Right hindlimb (tissue), 1 donor: ENCODE measurements at regions not wholly inside any gene's neighbourhood (a gene's known extent, or its start where the extent isn't known, plus 50 kb on each side); places are given as distances from the start of the nearest gene placed in this dataset.

Experiments used
- DNase-seq: peaks from one replicate; pipeline ENCODE4 v3.0.0-alpha.2; 2018

DNA sequence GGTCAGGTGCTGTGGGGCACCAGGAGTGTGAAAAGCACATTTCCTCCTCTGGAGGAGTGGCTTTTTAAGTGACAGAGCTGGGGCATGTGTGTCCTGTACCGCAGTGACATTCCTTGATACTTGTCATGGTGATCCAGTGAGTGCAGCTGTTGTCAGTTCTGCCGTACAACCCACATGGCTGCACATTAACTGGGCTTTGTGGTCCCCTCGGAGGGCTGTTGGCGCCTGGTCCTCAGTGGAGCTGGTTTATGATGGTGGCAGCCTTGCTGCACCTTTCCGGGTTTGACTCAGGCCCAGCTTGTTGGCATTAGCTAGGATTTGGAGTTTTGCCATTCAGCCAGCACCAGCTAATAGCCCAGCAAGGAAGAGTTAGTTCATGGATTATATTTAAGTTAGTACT lies 77.0 kb downstream of the SLC25A47 start:
- DNase-seq = no peak

DNA sequence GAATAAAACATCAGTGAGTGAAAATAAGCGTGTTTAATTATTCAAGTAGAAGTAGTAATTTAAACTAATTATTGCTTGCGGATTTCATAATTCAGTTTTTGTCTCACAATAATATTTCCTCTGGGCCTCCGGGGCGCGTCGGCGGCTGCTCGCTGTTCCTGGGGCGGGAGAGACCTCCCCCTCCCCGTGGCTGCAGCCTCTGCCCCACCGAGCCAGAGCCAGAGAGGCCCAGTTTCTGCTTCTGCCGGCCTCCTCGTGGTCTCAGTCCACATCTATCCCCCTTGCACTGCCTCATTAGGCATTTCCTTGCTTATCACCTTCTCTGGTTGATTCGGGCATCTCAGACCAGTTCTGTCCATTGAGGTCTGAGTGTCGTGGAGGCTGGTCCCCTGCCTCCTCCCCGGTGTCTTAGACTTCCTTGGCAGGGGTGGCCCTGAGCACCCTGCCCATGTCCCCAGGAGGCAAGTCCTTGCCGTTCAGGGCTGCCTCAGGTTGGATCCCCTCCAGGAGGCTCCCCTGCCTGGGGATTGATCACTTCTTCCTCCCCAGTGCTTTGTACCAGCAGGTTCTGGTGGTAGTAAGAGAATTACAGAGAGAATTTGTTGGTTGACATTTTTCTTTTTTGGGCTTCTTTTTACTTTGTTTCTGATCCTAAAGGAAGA lies 78.0 kb downstream of the SLC25A47 start:
- DNase-seq = no peak

DNA sequence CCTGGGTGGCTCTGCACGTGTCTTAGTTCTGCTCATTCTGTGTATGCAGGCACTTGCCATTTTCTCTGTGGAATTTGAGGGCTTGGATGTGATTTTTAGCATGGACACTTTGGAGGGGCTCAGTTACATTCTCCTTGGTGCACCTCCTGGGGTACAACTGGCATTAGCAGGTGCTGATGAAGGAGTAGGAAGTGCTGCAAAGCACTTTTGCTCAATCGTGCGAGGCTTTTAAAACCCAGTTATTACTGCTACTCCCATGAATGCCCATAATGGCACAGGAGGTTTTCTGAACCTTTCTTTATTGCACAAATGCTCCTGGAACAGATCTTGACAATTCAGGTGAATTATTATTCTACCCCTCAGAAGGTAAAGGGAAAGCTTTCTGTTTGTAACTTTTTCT lies 78.7 kb downstream of the SLC25A47 start:
- no peak for DNase-seq

DNA sequence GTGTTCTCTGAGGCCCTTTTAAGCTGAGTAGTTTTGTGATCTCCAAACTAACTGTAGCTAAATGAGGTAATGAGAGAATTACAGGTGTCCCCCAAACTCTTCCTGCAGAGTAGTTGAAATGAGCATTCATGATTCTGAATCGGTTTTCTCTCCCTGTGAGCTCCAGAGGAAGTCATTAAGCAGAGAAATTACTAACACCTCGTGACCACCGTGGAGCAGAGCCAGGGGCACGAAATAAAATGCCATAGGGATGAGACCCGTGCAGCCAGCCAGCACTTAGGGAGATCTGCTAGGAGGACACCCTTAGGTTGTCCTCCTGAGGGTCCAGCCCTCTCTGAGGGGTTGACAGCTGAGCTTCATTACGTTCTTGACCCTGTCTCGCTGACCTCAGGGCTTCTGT lies 79.5 kb downstream of the SLC25A47 start:
- DNase-seq = no peak

DNA sequence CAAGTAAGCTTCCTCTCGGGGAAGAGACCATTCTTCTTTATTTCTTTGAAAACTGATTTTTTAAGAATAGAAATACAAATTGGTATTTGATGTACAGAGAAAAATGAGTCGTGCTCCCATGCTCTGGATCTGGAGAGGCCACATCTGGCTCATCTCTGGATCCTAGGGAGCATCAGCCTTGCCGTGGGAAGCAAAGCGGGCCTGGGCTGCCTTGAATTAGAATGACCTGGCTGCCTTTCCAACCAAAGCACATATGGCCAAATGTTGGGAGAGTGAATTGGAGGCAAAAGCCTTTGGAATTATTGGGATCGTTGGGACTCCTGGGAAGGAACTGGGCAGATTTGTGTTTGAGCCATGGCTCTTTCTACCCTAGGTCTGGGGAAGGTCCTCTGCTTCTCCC lies 80.0 kb downstream of the SLC25A47 start:
- DNase-seq = no peak

DNA sequence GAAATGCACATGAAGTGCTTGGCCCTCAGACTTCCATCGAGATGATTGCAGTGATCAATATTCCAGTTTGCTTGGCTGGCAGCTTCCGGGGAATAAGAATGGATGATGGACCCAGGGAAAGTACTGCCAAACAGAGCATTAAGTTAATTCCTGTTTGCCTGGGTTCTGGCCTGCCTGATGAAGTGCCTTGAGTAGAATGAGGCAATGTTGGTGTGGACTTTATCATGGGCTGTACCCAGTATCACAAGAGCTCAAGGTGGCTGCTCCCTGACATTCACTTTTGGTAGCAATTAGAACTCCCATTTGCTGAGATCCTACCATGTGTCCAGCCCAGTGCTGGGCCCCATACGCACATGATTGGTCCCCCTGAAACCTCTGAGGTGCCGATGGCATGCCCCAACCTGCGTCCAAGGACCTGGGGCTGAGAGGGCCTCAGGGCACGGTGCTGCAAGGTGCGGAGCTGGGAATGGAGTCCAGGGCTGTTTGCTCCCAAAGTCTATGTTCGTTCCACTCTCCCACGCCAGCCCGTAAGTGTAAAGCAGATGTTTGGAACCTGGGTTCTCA lies 80.7 kb downstream of the SLC25A47 start:
- no peak for DNase-seq

DNA sequence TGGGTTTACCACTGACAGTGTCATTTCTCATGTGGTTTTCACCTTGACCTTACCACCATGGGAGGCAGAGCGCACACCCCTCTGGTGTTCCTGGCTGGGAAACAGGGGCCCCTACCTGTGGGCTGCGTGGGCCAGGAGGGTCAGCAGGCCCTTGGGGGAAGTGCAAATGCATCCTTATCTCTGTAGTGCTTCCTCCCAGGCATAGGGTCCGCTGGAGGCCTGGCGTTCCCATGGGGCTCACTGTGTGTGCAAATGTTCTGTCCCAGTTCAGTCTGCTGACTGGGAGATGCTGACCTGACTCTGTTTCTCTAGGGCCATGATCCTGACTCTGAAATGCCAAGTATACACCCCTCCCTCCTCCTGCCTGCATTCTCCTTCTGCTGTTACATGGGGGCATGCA lies 81.3 kb downstream of the SLC25A47 start:
- DNase-seq = no peak

DNA sequence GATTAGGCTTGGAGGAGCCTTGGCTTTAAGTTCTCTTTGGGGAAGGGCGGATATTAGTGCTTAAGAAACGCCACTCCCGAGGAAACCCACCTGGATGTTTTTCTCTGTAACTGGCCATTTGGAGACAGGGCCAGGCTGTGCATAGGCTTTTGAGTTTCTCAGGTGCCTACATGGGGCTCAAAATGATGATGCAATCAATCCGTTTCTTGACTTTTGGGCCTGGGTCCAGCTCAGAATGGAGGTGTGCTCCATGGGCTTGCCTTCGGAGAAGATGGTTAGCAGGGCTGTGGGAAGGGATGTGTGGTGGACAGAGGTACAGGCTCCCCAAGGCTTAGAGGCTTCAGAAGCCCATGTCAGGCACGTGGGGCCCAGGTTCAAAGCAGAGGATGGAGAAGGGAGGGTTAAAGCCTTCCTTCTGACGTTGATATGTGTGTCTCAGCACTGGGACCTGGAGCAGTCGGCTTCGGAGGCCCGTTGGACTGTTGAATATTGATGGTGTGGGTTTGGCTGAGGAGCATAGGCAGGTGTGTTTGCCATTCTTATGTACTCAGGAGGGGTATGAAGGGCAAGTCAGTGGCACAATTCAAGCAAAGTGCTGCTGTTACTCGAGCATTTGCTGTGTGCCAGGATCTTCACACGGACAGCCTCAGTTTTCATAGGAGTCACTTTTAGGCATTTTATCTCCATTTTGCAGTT lies 82.8 kb downstream of the SLC25A47 start:
- no peak for DNase-seq

DNA sequence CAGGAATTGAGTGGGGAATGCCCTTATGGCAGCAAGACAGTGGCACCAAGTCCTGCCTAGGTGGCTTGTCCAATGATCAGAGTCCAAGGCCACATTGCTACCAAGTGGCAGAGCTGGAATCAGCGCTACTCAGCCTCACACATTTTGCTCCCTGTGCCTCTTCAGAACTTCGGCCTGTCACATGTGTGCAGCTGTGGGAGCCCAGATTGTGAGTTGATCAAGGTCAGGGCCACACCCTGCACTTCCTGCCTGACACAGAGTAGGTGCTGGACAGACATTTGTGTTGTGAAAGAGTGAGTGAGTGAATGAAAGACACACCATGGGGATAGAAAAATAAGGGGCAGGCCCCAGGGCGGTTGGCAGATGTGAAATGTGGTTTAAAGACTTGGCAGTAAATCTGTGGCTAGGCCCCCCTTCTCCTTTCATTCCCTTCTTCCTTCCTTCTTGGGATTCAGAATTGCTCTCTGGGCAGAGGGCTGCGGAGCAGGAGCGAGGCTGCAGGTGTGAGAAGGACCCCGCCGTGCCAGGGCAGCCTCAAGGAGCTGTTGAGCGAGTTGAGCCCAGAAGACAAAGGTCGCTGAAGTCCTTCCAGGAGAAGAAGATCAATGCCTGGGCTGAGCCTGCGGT lies 83.5 kb downstream of the SLC25A47 start:
- no peak for DNase-seq

DNA sequence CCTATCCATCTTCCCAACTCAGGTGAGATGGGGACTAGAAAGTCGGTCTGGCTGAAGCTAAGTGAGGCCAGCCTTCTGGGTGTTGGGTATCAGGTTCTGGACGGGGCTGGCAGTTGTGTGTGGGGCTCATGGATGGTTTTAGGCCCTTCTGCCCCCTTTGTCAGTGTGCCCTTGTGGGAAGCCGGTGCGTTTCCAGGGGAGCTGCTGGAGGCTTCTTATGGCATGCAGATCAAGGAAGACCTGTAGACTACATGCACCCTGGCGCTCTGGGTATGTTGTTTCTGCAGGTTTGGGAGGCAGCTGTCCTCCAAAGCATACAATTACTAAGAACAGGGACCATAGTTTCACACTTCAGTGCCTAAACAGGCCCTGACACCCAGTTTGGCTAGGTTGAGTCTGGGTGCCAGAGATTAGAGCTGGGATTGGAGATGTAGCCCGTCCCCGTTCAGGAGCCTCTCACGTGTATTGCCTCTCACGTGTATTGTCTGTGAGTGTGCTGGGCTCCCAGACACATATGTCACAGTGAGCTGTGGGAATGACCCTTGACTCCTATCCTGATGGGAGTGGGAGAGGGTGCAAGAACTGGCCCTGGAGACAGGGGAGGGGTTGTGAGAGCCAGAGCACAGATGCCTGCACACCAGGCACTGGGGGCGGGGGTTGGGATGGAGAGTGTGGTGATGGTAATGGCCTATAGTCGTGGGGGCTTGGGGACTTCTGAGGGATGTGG lies 84.4 kb downstream of the SLC25A47 start:
- DNase-seq = no peak

DNA sequence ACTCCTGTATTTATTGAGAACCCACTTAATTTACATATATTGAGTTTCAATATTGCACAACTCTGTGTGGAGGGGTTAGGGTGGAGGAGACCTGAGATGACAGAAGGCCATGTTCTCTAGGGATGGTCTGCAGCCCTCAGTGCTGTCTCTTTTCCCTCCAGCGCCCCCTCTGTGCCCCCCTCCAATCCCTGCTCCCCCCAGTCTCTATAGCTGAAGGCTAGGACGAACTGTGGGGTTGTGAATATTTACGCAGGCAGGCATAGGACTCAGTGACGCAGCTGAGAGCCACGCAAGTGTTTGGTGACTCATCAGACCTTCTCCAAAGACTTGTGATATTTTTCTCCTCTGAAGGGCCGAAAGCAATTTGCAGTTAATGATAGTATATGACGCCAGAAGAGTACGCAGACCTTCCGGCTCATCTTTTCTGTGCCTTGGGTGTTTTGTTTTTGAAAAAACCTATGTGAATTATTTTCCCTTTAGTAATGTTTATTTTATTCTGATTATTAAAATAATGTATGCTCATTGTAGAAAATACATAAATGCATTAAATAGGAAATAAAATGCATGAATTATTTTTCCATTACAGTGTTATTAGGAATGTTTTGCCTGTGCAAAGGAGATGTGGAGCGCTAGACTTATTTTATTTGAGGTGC lies 85.3 kb downstream of the SLC25A47 start:
- no peak for DNase-seq

DNA sequence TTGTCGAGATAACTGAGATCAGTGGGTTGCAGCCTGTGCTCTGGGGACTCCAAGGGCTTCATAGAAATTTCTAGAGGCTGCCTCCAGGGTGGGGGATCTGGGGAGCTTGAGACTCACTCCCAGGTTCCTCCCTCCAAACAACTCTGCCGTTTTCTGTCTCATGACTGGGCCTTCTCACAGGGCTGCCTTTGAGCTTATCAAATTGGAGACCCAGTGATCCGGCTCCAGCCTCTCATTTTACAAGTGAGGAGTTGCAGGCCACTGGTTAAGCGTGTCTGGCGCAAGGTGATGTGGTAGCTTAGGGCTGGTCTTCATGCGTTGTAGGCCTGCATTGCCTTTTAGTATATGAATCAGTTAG lies 85.8 kb downstream of the SLC25A47 start:
- DNase-seq = no peak

DNA sequence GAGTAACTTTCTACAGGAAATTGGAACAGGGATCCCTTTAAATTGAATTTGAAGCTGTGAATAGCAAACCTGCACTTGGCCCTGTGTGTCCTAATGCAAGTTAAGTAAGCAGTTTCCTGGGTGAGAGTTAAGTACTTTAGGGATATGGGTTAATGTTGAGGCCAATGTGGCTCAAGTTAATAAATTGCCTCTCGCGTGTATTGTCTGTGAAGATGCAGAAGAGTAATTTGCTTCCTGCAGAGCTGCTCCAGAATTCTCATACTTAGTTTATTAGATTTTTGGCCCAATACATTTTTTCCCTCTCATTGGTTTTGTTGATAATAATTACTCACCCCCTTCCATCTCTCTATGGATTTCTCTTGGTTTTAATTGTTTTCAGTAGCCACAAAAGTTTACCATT lies 86.5 kb downstream of the SLC25A47 start:
- DNase-seq = no peak

DNA sequence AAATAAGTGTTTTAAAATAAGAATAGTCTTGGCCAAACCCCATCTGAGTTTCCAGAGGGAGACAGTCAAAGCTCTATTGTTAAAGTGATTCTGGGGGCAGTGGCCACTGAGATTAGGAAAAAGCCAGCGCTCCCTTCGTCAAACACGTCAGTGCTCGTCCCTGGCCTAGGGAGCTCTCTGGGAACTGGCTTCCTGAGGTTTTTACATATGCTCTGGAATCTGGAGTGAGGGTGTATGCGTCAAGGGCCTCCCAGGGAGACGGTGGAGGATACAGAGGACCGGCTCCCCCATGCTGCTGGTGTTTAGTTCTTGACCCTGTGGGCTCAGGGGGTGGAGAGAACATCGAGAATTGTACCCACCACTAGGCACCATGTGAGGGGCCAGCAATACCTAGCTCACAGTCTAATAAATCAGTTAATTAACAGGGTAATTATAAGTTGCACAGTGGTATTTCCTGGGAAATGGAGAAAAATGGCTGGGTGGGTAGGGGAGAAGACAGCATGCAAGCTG lies 87.0 kb downstream of the SLC25A47 start:
- no peak for DNase-seq

DNA sequence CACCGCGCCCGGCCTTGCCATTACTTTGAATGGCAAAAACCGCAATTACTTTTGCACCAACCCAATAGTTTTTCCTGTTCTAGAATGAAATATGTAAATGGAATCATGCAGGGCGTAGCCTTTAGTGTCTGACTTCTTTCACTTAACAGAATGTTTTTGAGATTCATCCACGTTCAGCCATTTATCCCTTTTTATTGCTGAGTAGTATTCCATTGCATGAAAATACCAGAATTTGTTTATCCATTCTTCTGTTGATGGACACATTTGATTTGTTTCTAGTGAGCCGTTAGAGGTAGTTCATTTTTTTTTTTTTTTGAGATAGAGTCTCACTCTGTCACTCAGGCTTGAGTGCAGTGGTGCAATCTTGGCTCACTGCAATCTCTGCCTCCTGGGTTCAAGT lies 90.6 kb downstream of the SLC25A47 start:
- no peak for DNase-seq

DNA sequence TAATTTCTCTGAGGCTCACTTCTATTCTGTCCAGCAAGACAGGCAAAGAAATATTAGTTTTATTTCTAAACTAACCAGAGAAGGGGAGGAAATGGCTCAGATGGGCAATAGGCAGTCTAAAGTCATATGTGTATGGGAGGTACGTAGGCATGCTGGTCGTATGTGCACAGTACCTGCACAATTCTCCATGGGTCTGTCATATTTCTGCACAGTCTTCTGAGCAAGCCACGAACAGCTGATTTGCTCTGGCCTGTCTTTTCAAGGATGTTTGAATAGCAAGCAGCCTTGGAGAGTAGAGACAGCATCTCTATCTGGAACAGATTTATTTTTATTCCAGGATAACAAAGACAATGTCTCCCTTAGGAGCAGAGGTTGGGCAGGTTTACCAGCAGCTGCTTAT lies 92.1 kb downstream of the SLC25A47 start:
- DNase-seq = no peak

DNA sequence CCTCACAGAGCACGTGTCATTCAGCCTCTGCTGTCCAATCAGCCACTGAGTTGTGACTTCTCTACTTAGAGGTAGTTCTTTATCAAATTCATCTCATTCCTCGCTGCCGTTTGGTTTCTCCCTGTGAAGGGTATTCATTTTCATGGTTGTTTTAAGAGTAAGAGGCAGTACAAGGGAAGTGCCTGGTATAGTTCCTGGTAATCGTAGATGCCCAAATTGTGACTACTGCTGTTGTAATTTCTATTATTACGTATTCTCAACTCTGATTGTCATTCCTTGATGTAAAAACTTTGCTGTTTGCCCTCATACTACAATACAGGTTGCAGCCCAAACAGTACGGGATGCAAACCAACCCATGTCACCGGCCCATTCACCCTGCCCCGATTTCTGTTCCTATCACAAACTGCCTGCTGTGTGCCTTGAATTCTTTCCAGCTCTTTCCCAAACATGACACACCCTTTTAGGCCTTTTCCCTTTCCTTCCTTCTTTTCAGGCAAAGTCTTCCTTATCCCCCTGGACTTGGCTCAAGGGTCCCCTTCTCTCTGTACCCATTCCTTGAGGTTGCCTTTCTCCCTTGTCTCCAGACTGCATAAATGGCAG lies 93.0 kb downstream of the SLC25A47 start:
- DNase-seq = no peak

DNA sequence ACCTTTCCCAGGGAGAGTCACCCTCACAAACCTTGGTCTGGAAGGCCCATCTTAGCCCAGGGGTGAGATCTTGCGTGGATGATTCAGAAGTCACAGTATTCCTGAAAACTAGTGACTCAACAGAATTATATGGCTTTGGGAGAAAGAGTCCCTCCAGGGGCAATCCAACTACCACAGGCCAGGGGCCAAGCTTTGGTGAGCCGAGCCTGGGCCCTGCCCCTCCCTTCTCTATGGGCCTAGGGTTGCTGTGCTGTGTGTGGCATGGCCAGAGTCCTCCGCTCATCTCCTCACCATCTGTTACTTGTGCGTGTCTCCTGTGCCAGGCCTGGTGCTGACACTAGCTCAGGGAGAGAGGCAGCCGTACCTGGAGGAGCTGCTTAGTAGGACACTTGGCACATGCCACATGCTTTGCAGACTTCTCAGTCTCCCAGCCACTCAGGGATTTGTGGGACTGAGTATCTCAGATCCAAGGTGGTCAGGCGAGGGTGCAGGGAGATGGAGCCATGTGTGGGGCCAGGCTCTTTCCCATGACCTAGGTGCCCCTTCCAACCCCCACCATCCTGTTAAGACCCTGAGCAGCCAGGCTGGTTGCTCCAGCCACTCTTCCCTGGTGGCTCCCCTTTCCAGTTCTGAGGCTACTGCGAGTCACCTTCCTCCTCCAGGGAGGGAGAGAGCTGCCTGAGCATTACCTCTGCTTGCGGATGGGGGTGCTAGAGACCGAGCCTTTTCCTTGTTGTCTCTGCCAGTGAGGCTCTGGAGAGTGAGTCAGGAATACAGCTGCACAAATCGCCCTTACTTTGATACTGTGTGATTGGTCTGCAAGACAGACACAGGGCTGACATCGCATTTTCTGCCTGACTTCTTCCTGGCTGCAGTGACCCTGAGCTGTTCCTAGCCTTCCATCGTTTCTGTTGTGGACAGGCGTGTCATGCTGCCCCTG lies 94.1 kb downstream of the SLC25A47 start:
- DNase-seq = peak; percentile 63

DNA sequence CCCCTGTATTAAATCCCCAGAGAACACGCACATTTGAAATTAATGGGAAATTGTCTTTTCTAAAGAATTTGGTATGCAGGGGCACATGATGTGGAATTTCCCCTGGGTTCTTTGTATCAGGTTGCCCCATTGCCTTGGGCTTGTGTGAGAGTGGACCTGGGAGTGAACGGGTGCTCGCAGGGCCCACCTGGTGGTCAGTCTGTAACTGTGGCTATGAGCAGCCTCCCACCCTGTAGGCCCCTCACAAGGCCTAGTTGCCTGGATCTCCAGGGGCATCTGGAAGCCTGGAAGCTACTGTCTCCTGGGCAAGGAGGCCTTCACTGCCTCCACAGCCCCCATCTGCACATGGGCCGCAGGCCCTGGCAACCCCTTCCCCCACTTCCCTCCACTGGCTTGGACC lies 96.7 kb downstream of the SLC25A47 start:
- DNase-seq = no peak

DNA sequence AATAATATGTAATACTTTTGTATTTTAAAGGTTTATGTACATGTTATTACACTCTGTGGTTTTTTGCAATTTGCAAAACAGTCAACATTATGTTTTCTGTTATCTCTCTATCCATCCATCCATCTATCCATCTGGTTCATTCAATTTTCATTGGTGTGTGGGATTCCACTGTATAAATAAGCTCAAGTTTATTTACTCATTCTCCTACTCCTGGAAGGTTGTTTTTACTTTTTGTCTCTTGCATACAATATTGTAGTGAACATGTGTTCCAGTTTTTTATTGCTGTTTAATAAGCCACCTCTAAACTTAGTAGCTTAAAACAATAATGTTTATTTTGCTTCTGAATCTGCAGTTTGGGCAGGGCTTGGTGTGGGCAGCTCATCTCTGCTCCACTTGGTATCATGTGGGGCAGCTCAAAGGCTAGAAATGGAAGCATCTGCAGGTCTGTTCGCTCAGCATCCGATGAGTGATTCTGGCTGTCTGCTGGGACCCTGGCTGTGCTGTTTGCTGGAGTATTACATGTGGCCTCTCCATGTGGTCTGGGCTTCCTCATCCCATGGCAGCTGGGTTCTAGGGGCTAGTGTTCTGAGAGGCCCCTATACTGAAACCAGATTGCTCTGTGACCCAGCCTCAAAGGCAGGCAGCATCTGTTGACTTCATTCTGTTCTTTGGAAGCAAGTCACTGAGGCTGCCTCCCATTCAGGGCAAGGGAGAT lies 98.8 kb downstream of the SLC25A47 start:
- DNase-seq = no peak
